ENCODE measurements at regions not wholly inside any gene's neighbourhood (a gene's known extent, or its start where the extent isn't known, plus 50 kb on each side); places are given as distances from the start of the nearest gene placed in this dataset.
A peak's percentile ranks its signal among the peaks of the same experiment; 100 is the strongest.

- Mint-ChIP-seq H3K36me3 (no peaks in the 10 kb centered on the region), H3K4me3 (no peak overlapping the region), H3K4me1 (no peaks in the 10 kb centered on the region), H3K27ac (no peak overlapping the region), H3K27me3 (peaks cover 3% of the 10 kb centered on the region), H3K9me3 (no peaks in the 10 kb centered on the region)
- DNase-seq: no peak
These were observed 52.6 kb upstream of the OLFM4 start for GRCh38 chr13:52975969-52976368.

- Mint-ChIP-seq H3K9me3 (no peaks in the 10 kb centered on the region), H3K36me3 (no peaks in the 10 kb centered on the region), H3K4me1 (no peaks in the 10 kb centered on the region), H3K27me3 (peaks cover 3% of the 10 kb centered on the region), H3K4me3 (no peak overlapping the region), H3K27ac (no peak overlapping the region)
- no peak for DNase-seq
These were observed 53.5 kb upstream of the OLFM4 start for GRCh38 chr13:52975161-52975560.

- H3K27me3 Mint-ChIP-seq: peaks cover 3% of the 10 kb centered on the region
These were observed 53.9 kb upstream of the OLFM4 start for GRCh38 chr13:52974711-52975110.

GRCh38 chr13:52969373-52969772 is 59.2 kb upstream of the OLFM4 start:
- H3K9me3 Mint-ChIP-seq: no peaks in the 10 kb centered on the region
- H3K27ac Mint-ChIP-seq: no peak overlapping the region
- H3K4me3 Mint-ChIP-seq: no peak overlapping the region
- DNase-seq: no peak
- H3K36me3 Mint-ChIP-seq: no peaks in the 10 kb centered on the region
- H3K27me3 Mint-ChIP-seq: peaks cover 9% of the 10 kb centered on the region
- no peaks in the 10 kb centered on the region for H3K4me1 Mint-ChIP-seq

More at GRCh38 chr13:52974711-52975110, 53.9 kb upstream of the OLFM4 start:
- no peaks in the 10 kb centered on the region for H3K36me3 Mint-ChIP-seq
- no peak overlapping the region for H3K4me3 Mint-ChIP-seq
- H3K27ac Mint-ChIP-seq: no peak overlapping the region
- no peaks in the 10 kb centered on the region for H3K9me3 Mint-ChIP-seq
- no peaks in the 10 kb centered on the region for H3K4me1 Mint-ChIP-seq
- DNase-seq: no peak

- no peaks in the 10 kb centered on the region for H3K4me1 Mint-ChIP-seq
- no peaks in the 10 kb centered on the region for H3K9me3 Mint-ChIP-seq
- no peak overlapping the region for H3K27ac Mint-ChIP-seq
- H3K4me3 Mint-ChIP-seq: no peak overlapping the region
- peak; percentile 41 for DNase-seq
- no peaks in the 10 kb centered on the region for H3K36me3 Mint-ChIP-seq
- peaks cover 9% of the 10 kb centered on the region for H3K27me3 Mint-ChIP-seq
These were observed 60.4 kb upstream of the OLFM4 start for GRCh38 chr13:52968074-52968700.

- Mint-ChIP-seq H3K27ac (no peak overlapping the region), H3K4me3 (no peak overlapping the region), H3K9me3 (no peaks in the 10 kb centered on the region), H3K4me1 (no peaks in the 10 kb centered on the region), H3K27me3 (peaks cover 5% of the 10 kb centered on the region), H3K36me3 (no peaks in the 10 kb centered on the region)
- DNase-seq: no peak
These were observed 66.6 kb upstream of the OLFM4 start for GRCh38 chr13:52961987-52962386.

- Mint-ChIP-seq H3K4me1 (no peaks in the 10 kb centered on the region), H3K9me3 (no peaks in the 10 kb centered on the region), H3K4me3 (no peak overlapping the region), H3K27me3 (peaks cover 5% of the 10 kb centered on the region), H3K27ac (no peak overlapping the region), H3K36me3 (no peaks in the 10 kb centered on the region)
- DNase-seq: no peak
These were observed 67.2 kb upstream of the OLFM4 start for GRCh38 chr13:52961256-52961910.

- no peak for DNase-seq
- no peak overlapping the region for H3K27ac Mint-ChIP-seq
- no peaks in the 10 kb centered on the region for H3K4me1 Mint-ChIP-seq
- peaks cover 10% of the 10 kb centered on the region for H3K27me3 Mint-ChIP-seq
- H3K9me3 Mint-ChIP-seq: no peaks in the 10 kb centered on the region
- H3K36me3 Mint-ChIP-seq: no peaks in the 10 kb centered on the region
- H3K4me3 Mint-ChIP-seq: no peak overlapping the region
These were observed 73.1 kb upstream of the OLFM4 start for GRCh38 chr13:52955472-52955874.

- DNase-seq: no peak
- Mint-ChIP-seq H3K36me3 (no peaks in the 10 kb centered on the region), H3K4me1 (no peaks in the 10 kb centered on the region), H3K27ac (no peak overlapping the region), H3K9me3 (no peaks in the 10 kb centered on the region), H3K27me3 (peaks cover 10% of the 10 kb centered on the region), H3K4me3 (no peak overlapping the region)
These were observed 73.8 kb upstream of the OLFM4 start for GRCh38 chr13:52954838-52955237.

GRCh38 chr13:52950436-52950956 is 78.1 kb upstream of the OLFM4 start:
- no peaks in the 10 kb centered on the region for H3K4me1 Mint-ChIP-seq
- DNase-seq: no peak
- H3K27me3 Mint-ChIP-seq: peaks cover 6% of the 10 kb centered on the region
- no peak overlapping the region for H3K4me3 Mint-ChIP-seq
- H3K36me3 Mint-ChIP-seq: no peaks in the 10 kb centered on the region
- no peak overlapping the region for H3K27ac Mint-ChIP-seq
- H3K9me3 Mint-ChIP-seq: no peaks in the 10 kb centered on the region

- no peak for DNase-seq
- H3K4me1 Mint-ChIP-seq: no peaks in the 10 kb centered on the region
- no peaks in the 10 kb centered on the region for H3K36me3 Mint-ChIP-seq
- H3K27ac Mint-ChIP-seq: no peak overlapping the region
- H3K4me3 Mint-ChIP-seq: no peak overlapping the region
- H3K9me3 Mint-ChIP-seq: no peaks in the 10 kb centered on the region
- H3K27me3 Mint-ChIP-seq: peaks cover 12% of the 10 kb centered on the region
These were observed 78.9 kb upstream of the OLFM4 start for GRCh38 chr13:52949742-52950141.

- Mint-ChIP-seq H3K9me3 (no peaks in the 10 kb centered on the region), H3K4me1 (no peaks in the 10 kb centered on the region), H3K36me3 (no peaks in the 10 kb centered on the region), H3K27ac (no peak overlapping the region), H3K27me3 (peaks cover 12% of the 10 kb centered on the region), H3K4me3 (no peak overlapping the region)
- DNase-seq: no peak
These were observed 79.6 kb upstream of the OLFM4 start for GRCh38 chr13:52949044-52949443.

GRCh38 chr13:52947921-52948373 is 80.7 kb upstream of the OLFM4 start:
- Mint-ChIP-seq H3K27ac (no peak overlapping the region), H3K9me3 (no peaks in the 10 kb centered on the region)

GRCh38 chr13:52945348-52945747 is 83.3 kb upstream of the OLFM4 start:
- Mint-ChIP-seq H3K27me3 (peaks cover 7% of the 10 kb centered on the region), H3K27ac (no peak overlapping the region), H3K9me3 (no peaks in the 10 kb centered on the region), H3K4me3 (no peak overlapping the region), H3K36me3 (no peaks in the 10 kb centered on the region), H3K4me1 (no peaks in the 10 kb centered on the region)
- no peak for DNase-seq

More at GRCh38 chr13:52947921-52948373, 80.7 kb upstream of the OLFM4 start:
- DNase-seq: no peak
- Mint-ChIP-seq H3K36me3 (no peaks in the 10 kb centered on the region), H3K27me3 (peaks cover 7% of the 10 kb centered on the region), H3K4me3 (no peak overlapping the region), H3K4me1 (no peaks in the 10 kb centered on the region)

GRCh38 chr13:52944697-52945096 is 83.9 kb upstream of the OLFM4 start:
- Mint-ChIP-seq H3K4me3 (no peak overlapping the region), H3K27me3 (peaks cover 7% of the 10 kb centered on the region), H3K36me3 (no peaks in the 10 kb centered on the region), H3K9me3 (no peaks in the 10 kb centered on the region), H3K27ac (no peak overlapping the region), H3K4me1 (no peaks in the 10 kb centered on the region)
- no peak for DNase-seq

GRCh38 chr13:52938065-52938464 is 89.6 kb upstream of the PCDH8 start:
- Mint-ChIP-seq H3K9me3 (no peaks in the 10 kb centered on the region), H3K27ac (no peak overlapping the region), H3K36me3 (no peaks in the 10 kb centered on the region), H3K4me3 (no peak overlapping the region), H3K27me3 (no peaks in the 10 kb centered on the region), H3K4me1 (no peaks in the 10 kb centered on the region)
- DNase-seq: no peak

All from activated naive CD8-positive, alpha-beta T cell treated with anti-CD3 and anti-CD28 coated beads for 36 hours (primary cell).